NOMO-1 (cell line): ENCODE measurements at regions not wholly inside any gene's neighbourhood (a gene's known extent, or its start where the extent isn't known, plus 50 kb on each side); places are given as distances from the start of the nearest gene placed in this dataset.
"Not testable (repeated sequence)": the region's sequence is repeated elsewhere in the genome, so short reads cannot be mapped to it uniquely, and the experiment has no call there.

Experiments
- DNase-seq, 2 experiments: peaks; one replicate each; lab custom pipeline; 2025; ENCODE audit not compliant: unreplicated experiment in 2 of 2; lab: John Stamatoyannopoulos, UW

GRCh38 chr10:85266808-85267207, 938.4 kb downstream of the CCSER2 start:
- DNase-seq, result no peak

GRCh38 chr10:85280014-85280413, 951.6 kb downstream of the CCSER2 start:
- DNase-seq, result no peak

- DNase-seq, result no peak
Observed at GRCh38 chr10:85284778-85285770, 956.7 kb downstream of the CCSER2 start.

- no peak for DNase-seq
Observed at GRCh38 chr10:85293483-85293882, 965.1 kb downstream of the CCSER2 start.

- DNase-seq, result no peak
Observed at GRCh38 chr10:85311613-85312337, 983.4 kb downstream of the CCSER2 start.

- no peak for DNase-seq
Observed at GRCh38 chr10:85315657-85316056, 987.3 kb downstream of the CCSER2 start.

GRCh38 chr10:85316276-85316675, 987.9 kb downstream of the CCSER2 start:
- no peak for DNase-seq

GRCh38 chr10:85317827-85318226, 989.4 kb downstream of the CCSER2 start:
- DNase-seq, result no peak

- peak in 1 of 2 experiments; percentile 9 for DNase-seq
Observed at GRCh38 chr10:85318809-85319807, 990.7 kb downstream of the CCSER2 start.

GRCh38 chr10:85319826-85320225, 991.4 kb downstream of the CCSER2 start:
- DNase-seq, result no peak

- DNase-seq, result no peak
Observed at GRCh38 chr10:85333594-85333993, 1005.2 kb downstream of the CCSER2 start.

- no peak for DNase-seq
Observed at GRCh38 chr10:85362401-85362800, 1004.2 kb downstream of the GRID1 start.

- no peak for DNase-seq
Observed at GRCh38 chr10:85377029-85377806, 989.4 kb downstream of the GRID1 start.

GRCh38 chr10:85379338-85379737, 987.3 kb downstream of the GRID1 start:
- DNase-seq, result no peak

GRCh38 chr10:85400981-85401695, 965.5 kb downstream of the GRID1 start:
- no peak for DNase-seq

- DNase-seq, result no peak
Observed at GRCh38 chr10:85402541-85402940, 964.1 kb downstream of the GRID1 start.

GRCh38 chr10:85407088-85407487, 959.5 kb downstream of the GRID1 start:
- DNase-seq, result no peak

- no peak for DNase-seq
Observed at GRCh38 chr10:85408388-85408787, 958.2 kb downstream of the GRID1 start.

- DNase-seq, result not testable (repeated sequence)
Observed at GRCh38 chr10:85410586-85410985, 956.0 kb downstream of the GRID1 start.
